Ishikawa (cell line): ENCODE measurements at regions not wholly inside any gene's neighbourhood (a gene's known extent, or its start where the extent isn't known, plus 50 kb on each side); places are given as distances from the start of the nearest gene placed in this dataset.
A peak's percentile ranks its signal among the peaks of the same experiment; 100 is the strongest.

ENCODE experiments used
- CEBPB ChIP-seq: IDR thresholded peaks from 2 replicates; pipeline ENCODE4 v1.6.1; 2012
- CREB1 ChIP-seq: IDR thresholded peaks from 2 replicates; pipeline ENCODE4 v1.6.1; 2012; ENCODE audit warnings: low read depth
- EGR1 ChIP-seq: IDR thresholded peaks from 2 replicates; pipeline ENCODE4 v1.6.1; 2012
- EP300 ChIP-seq: IDR thresholded peaks from 2 replicates; pipeline ENCODE4 v1.6.1; 2012; ENCODE audit warnings: borderline replicate concordance
- FOXM1 ChIP-seq: IDR thresholded peaks from 2 replicates; pipeline ENCODE4 v1.6.1; 2012; ENCODE audit warnings: low read depth, borderline replicate concordance
- NFIC ChIP-seq: IDR thresholded peaks from 2 replicates; pipeline ENCODE4 v1.6.1; 2012
- RAD21 ChIP-seq: IDR thresholded peaks from 2 replicates; pipeline ENCODE4 v1.6.1; 2012; ENCODE audit warnings: low read depth
- TAF1 ChIP-seq: IDR thresholded peaks from 2 replicates; pipeline ENCODE4 v1.6.1; 2012; ENCODE audit warnings: low read depth, mild to moderate bottlenecking
- TCF12 ChIP-seq: IDR thresholded peaks from 2 replicates; pipeline ENCODE4 v1.6.1; 2012; ENCODE audit warnings: low read depth
- TEAD4 ChIP-seq: IDR thresholded peaks from 2 replicates; pipeline ENCODE4 v1.6.1; 2012
- YY1 ChIP-seq: IDR thresholded peaks from 2 replicates; pipeline ENCODE4 v1.6.1; 2012; ENCODE audit warnings: low read depth
- ZBTB7A ChIP-seq: IDR thresholded peaks from 2 replicates; pipeline ENCODE4 v1.6.1; 2012; ENCODE audit warnings: low read depth
- TF ChIP-seq, protein P1 (sequence below): IDR thresholded peaks from 2 replicates; pipeline ENCODE4 v1.6.1; 2012
- TF ChIP-seq, protein P2 (sequence below): IDR thresholded peaks from 2 replicates; pipeline ENCODE4 v1.6.1; 2012
- TF ChIP-seq, protein P3 (sequence below): IDR thresholded peaks from 2 replicates; pipeline ENCODE4 v1.6.1; 2012; ENCODE audit warnings: low read depth, mild to moderate bottlenecking

DNA sequence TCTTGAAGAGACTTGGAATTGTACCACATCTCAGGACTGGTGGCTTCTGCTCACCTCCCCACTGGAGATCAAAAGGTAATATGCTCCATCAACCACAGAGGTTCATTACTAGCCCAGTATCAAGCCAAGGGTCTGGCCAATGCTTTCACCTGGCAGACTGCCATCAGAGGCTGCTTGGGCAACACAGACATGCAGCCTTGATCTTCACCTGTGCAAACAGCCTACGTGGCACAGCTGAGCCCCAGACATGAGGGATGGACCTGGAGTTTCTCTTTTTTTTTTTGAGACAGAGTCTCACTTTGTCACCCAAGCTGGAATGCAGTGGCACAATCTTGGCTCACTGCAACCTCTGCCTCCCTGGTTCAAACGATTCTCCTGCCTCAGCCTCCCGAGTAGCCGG is 105.6 kb upstream of the HES1 start:
- no peak for TF ChIP-seq RAD21
- no peak for TF ChIP-seq EP300
- TF ChIP-seq, protein P1, sequence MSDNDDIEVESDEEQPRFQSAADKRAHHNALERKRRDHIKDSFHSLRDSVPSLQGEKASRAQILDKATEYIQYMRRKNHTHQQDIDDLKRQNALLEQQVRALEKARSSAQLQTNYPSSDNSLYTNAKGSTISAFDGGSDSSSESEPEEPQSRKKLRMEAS: 0 out of 2 replicates have a peak, but pooled peaks have one; percentile 17
- TF ChIP-seq NFIC: peak; percentile 50; the same call in 1 of the 2 replicates
- TF ChIP-seq TCF12: 0 out of 2 replicates have a peak, but pooled peaks have one; percentile 28
- no peak for TF ChIP-seq FOXM1

DNA sequence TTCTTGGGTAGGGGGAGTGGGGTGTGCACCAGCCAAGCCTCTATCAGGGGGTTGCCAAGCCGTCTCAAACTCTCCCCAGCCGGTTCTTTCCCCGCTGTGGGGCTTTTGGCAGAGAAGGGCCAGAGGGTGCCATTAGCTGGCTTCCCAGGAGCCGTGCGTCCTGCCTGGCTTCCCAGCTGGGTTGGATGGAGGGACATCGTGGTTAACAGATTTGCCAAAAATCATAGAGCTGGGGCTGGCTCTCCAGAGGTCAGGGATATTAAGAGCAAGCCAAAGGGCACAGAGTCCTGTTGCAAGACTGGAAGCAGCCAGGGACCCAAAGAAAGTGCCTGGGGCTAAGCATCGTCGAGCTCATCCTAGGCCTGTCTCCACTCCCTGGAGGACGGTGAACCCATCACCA is 104.6 kb upstream of the HES1 start:
- no peak for TF ChIP-seq EGR1
- TF ChIP-seq TCF12: no peak
- TF ChIP-seq EP300: no peak
- TF ChIP-seq, protein P1: no peak
- no peak for TF ChIP-seq TAF1
- no peak for TF ChIP-seq YY1
- TF ChIP-seq, protein P2, sequence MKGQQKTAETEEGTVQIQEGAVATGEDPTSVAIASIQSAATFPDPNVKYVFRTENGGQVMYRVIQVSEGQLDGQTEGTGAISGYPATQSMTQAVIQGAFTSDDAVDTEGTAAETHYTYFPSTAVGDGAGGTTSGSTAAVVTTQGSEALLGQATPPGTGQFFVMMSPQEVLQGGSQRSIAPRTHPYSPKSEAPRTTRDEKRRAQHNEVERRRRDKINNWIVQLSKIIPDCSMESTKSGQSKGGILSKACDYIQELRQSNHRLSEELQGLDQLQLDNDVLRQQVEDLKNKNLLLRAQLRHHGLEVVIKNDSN: no peak
- no peak for TF ChIP-seq CEBPB
- TF ChIP-seq TEAD4: no peak
- TF ChIP-seq CREB1: no peak

DNA sequence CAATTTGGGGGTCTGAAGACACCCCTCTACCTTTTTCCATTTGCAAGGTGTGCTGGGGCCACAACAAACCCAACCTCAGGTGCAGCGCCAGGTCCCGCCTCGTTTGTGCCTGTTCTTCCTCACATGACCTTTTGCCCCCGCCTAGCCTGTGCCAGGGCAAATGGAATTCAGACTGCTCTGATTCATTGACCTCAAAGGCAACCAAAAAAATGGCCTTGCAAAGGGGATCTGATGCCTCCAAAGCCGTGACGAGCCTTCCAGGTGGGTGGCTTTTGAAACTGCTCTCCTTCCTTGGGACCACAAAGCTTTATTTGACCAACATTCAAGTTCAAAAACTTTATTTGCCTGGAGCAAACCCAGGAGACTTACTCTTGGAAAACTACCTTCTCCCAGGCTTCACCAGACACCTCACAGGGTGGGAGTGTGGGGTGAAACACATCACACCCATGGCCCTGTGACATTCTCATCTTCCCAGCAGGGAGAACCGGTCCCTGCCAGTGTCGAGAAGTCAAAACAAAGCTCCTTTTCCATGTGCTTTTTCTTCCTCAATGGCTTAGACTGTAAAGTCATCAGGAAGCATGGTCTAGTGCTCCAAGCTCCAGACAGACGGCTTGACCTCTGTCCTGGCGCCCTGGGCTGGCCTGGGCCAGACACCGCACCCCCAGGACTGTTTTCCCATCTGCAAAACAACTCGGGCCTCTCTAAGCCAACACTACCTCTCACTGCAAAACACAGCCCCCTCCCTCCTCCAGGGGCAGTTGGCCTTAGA is 103.9 kb upstream of the HES1 start:
- TF ChIP-seq, protein P2: no peak
- peak; percentile 66; the same call in 1 of the 2 replicates for TF ChIP-seq FOXM1
- peak; percentile 88 for TF ChIP-seq EP300
- no peak for TF ChIP-seq RAD21
- no peak for TF ChIP-seq EGR1
- TF ChIP-seq TEAD4: no peak
- no peak for TF ChIP-seq YY1
- TF ChIP-seq, protein P1: peak; percentile 42; the same call in 1 of the 2 replicates
- TF ChIP-seq TCF12: peak; percentile 80
- no peak for TF ChIP-seq ZBTB7A
- TF ChIP-seq, protein P3, sequence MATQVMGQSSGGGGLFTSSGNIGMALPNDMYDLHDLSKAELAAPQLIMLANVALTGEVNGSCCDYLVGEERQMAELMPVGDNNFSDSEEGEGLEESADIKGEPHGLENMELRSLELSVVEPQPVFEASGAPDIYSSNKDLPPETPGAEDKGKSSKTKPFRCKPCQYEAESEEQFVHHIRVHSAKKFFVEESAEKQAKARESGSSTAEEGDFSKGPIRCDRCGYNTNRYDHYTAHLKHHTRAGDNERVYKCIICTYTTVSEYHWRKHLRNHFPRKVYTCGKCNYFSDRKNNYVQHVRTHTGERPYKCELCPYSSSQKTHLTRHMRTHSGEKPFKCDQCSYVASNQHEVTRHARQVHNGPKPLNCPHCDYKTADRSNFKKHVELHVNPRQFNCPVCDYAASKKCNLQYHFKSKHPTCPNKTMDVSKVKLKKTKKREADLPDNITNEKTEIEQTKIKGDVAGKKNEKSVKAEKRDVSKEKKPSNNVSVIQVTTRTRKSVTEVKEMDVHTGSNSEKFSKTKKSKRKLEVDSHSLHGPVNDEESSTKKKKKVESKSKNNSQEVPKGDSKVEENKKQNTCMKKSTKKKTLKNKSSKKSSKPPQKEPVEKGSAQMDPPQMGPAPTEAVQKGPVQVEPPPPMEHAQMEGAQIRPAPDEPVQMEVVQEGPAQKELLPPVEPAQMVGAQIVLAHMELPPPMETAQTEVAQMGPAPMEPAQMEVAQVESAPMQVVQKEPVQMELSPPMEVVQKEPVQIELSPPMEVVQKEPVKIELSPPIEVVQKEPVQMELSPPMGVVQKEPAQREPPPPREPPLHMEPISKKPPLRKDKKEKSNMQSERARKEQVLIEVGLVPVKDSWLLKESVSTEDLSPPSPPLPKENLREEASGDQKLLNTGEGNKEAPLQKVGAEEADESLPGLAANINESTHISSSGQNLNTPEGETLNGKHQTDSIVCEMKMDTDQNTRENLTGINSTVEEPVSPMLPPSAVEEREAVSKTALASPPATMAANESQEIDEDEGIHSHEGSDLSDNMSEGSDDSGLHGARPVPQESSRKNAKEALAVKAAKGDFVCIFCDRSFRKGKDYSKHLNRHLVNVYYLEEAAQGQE: no peak
- TF ChIP-seq TAF1: no peak
- TF ChIP-seq CEBPB: no peak
- TF ChIP-seq CREB1: no peak
- TF ChIP-seq NFIC: no peak

DNA sequence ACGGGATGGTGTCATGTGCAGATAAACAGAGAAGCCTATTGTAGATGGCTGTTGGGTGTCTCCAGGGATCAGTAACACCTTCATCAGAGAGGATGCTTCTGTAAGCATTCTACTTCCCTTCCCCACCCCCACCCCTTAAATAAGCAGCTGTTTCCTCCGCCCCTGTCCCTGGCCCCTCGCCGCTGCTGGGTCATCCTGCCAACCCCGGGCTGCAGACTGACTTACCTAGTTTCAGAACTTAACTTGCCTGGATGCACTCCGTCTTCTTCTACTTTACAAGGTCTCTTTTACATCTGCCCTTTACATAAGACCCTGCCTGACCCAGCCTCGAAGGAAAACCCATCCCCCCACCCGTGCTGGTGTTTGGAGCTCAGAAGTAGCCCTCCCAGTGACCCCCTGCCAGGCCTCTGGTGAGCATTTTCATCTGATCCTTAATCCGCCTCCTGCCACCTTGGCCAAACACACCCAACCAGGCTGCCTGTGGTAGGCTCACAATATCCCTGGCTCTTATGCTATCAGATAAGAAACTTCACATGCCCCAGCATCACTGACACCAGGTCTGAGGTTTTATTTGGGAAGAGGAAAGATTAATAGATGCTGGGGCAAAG is 103.0 kb upstream of the HES1 start:
- TF ChIP-seq TCF12: no peak
- TF ChIP-seq TAF1: no peak
- TF ChIP-seq NFIC: no peak
- no peak for TF ChIP-seq EP300
- TF ChIP-seq, protein P3: no peak
- TF ChIP-seq CREB1: no peak
- no peak for TF ChIP-seq RAD21
- TF ChIP-seq YY1: no peak
- TF ChIP-seq, protein P2: no peak
- no peak for TF ChIP-seq ZBTB7A
- TF ChIP-seq CEBPB: no peak
- TF ChIP-seq FOXM1: no peak
